ENCODE measurements at regions not wholly inside any gene's neighbourhood (a gene's known extent, or its start where the extent isn't known, plus 50 kb on each side); places are given as distances from the start of the nearest gene placed in this dataset.

- in situ Hi-C loops (cut with MboI; ENCODE audit: low pct_ligation_motif_present in 1 of 4, low pct_unique_long_range_greater_than_20kb in 1 of 4, low sequenced_read_pairs in 3 of 4) (no loop called here), intact Hi-C loops (cut with DNase I; ENCODE audit: low total_unique reads) (no loop called here)
- H3K27ac ChIP-seq: no peak overlapping the region
- H3K36me3 ChIP-seq: no peaks in the 10 kb centered on the region
- no peaks in the 10 kb centered on the region for H3K4me1 ChIP-seq
- no peaks in the 10 kb centered on the region for H3K9me3 ChIP-seq
- WGBS, 2 donors (ENCODE audit: low coverage in 1 of 2): 55 to 62% methylated on average over 3 of the region's 3 CpGs
- DNase-seq: no peak
- TF ChIP-seq POLR2AphosphoS5 (IDR thresholded peaks at IDR 0.05) (no peak), EP300 (IDR thresholded peaks at IDR 0.05; ENCODE audit: low read depth) (no peak), POLR2A (IDR thresholded peaks at IDR 0.05) (no peak)
- TF ChIP-seq, protein P1, sequence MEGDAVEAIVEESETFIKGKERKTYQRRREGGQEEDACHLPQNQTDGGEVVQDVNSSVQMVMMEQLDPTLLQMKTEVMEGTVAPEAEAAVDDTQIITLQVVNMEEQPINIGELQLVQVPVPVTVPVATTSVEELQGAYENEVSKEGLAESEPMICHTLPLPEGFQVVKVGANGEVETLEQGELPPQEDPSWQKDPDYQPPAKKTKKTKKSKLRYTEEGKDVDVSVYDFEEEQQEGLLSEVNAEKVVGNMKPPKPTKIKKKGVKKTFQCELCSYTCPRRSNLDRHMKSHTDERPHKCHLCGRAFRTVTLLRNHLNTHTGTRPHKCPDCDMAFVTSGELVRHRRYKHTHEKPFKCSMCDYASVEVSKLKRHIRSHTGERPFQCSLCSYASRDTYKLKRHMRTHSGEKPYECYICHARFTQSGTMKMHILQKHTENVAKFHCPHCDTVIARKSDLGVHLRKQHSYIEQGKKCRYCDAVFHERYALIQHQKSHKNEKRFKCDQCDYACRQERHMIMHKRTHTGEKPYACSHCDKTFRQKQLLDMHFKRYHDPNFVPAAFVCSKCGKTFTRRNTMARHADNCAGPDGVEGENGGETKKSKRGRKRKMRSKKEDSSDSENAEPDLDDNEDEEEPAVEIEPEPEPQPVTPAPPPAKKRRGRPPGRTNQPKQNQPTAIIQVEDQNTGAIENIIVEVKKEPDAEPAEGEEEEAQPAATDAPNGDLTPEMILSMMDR (IDR thresholded peaks at IDR 0.05): no peak
- H3K4me3 ChIP-seq: no peak overlapping the region
- H3K27me3 ChIP-seq: no peaks in the 10 kb centered on the region
Observed at GRCh38 chrX:45400027-45400779, 199.5 kb upstream of the DIPK2B start.

DNA sequence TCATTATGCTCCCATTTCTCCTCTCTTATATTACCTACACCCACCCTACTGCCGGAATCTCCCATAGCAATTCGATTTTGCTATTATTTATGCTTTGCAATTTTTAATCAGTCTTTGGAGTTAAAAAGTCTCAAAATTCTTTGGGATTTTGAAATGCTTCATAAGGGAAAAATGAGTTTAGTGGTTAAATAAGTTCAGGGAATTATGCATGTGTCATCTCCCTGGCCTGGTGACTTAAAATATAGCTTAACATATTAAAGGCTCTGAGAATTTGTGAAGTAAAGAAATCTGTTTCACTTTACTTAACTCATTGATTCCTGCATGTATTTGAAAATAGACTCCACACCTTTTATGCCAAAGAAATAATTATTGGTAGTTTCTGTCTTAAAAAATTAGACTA is 185.1 kb upstream of the DIPK2B start:
- no peaks in the 10 kb centered on the region for H3K9me3 ChIP-seq
- WGBS, 2 donors (ENCODE audit: low coverage in 1 of 2): 85% methylated on average over 2 of the region's 2 CpGs; no CpG with 5 or more reads in 1 of the 2 donors
- TF ChIP-seq POLR2A (IDR thresholded peaks at IDR 0.05) (no peak), EP300 (IDR thresholded peaks at IDR 0.05; ENCODE audit: low read depth) (no peak), POLR2AphosphoS5 (IDR thresholded peaks at IDR 0.05) (no peak)
- TF ChIP-seq, protein P1 (IDR thresholded peaks at IDR 0.05): no peak
- in situ Hi-C loops (cut with MboI; ENCODE audit: low pct_ligation_motif_present in 1 of 4, low pct_unique_long_range_greater_than_20kb in 1 of 4, low sequenced_read_pairs in 3 of 4) (no loop called here), intact Hi-C loops (cut with DNase I; ENCODE audit: low total_unique reads) (no loop called here)
- no peaks in the 10 kb centered on the region for H3K27me3 ChIP-seq
- no peaks in the 10 kb centered on the region for H3K4me1 ChIP-seq
- no peak for DNase-seq
- H3K27ac ChIP-seq: no peak overlapping the region
- H3K4me3 ChIP-seq: no peak overlapping the region
- H3K36me3 ChIP-seq: no peaks in the 10 kb centered on the region

GRCh38 chrX:45381841-45382240 is 181.2 kb upstream of the DIPK2B start:
- H3K27me3 ChIP-seq: no peaks in the 10 kb centered on the region
- DNase-seq: no peak
- no peaks in the 10 kb centered on the region for H3K9me3 ChIP-seq
- 92% methylated on average over 34 of the region's 34 CpGs; no CpG with 5 or more reads in 1 of the 2 donors for WGBS, 2 donors (ENCODE audit: low coverage in 1 of 2)
- intact Hi-C loops (cut with DNase I; ENCODE audit: low total_unique reads): no loop called here
- no peaks in the 10 kb centered on the region for H3K4me1 ChIP-seq
- H3K4me3 ChIP-seq: no peak overlapping the region
- no peak overlapping the region for H3K27ac ChIP-seq
- H3K36me3 ChIP-seq: no peaks in the 10 kb centered on the region
- in situ Hi-C loops (cut with MboI; ENCODE audit: low pct_ligation_motif_present in 1 of 4, low pct_unique_long_range_greater_than_20kb in 1 of 4, low sequenced_read_pairs in 3 of 4): no loop called here
- TF ChIP-seq EP300 (IDR thresholded peaks at IDR 0.05; ENCODE audit: low read depth) (no peak), POLR2A (IDR thresholded peaks at IDR 0.05) (no peak), POLR2AphosphoS5 (IDR thresholded peaks at IDR 0.05) (no peak)
- TF ChIP-seq, protein P1 (IDR thresholded peaks at IDR 0.05): no peak

- in situ Hi-C loops (cut with MboI; ENCODE audit: low pct_ligation_motif_present in 1 of 4, low pct_unique_long_range_greater_than_20kb in 1 of 4, low sequenced_read_pairs in 3 of 4) (no loop called here), intact Hi-C loops (cut with DNase I; ENCODE audit: low total_unique reads) (no loop called here)
- H3K4me3 ChIP-seq: no peak overlapping the region
- DNase-seq: no peak
- no peaks in the 10 kb centered on the region for H3K36me3 ChIP-seq
- no peak overlapping the region for H3K27ac ChIP-seq
- H3K9me3 ChIP-seq: no peaks in the 10 kb centered on the region
- no peak for TF ChIP-seq EP300 (IDR thresholded peaks at IDR 0.05; ENCODE audit: low read depth)
- TF ChIP-seq, protein P1 (IDR thresholded peaks at IDR 0.05): no peak
- no peak for TF ChIP-seq POLR2AphosphoS5 (IDR thresholded peaks at IDR 0.05)
- TF ChIP-seq POLR2A (IDR thresholded peaks at IDR 0.05): no peak
- no peaks in the 10 kb centered on the region for H3K27me3 ChIP-seq
- 90 to 98% methylated on average over 2 to 18 of the region's 24 CpGs for WGBS, 2 donors (ENCODE audit: low coverage in 1 of 2)
- no peaks in the 10 kb centered on the region for H3K4me1 ChIP-seq
Observed at GRCh38 chrX:45381366-45381765, 180.7 kb upstream of the DIPK2B start.

Data from transverse colon (tissue), 4 donors.